Gastrocnemius medialis (tissue), 4 donors: ENCODE measurements at regions not wholly inside any gene's neighbourhood (a gene's known extent, or its start where the extent isn't known, plus 50 kb on each side); places are given as distances from the start of the nearest gene placed in this dataset.

Experiments used
- POLR2A ChIP-seq, 2 donors: fragments of 450-650 bp; IDR thresholded peaks; one replicate each; pipeline ENCODE4 v1.6.1; 2017; ENCODE audit warnings: antibody characterized with exemption in 2 of 2, mild to moderate bottlenecking in 2 of 2, moderate library complexity in 2 of 2
- TF ChIP-seq, protein P1 (sequence below), 5 experiments: fragments of 450-650 bp in 3 of 5; fragments of 200-600 bp in 2 of 5; sonication (generic) in 2 of 5; IDR thresholded peaks in 4 of 5; conservative IDR thresholded peaks in 1 of 5; 1 replicate in 4 of 5; 2 replicates in 1 of 5; pipeline ENCODE4 v1.5.1; 2016 to 2019; ENCODE audit warnings: antibody characterized with exemption in 5 of 5, mild to moderate bottlenecking in 3 of 5, moderate library complexity in 3 of 5

DNA sequence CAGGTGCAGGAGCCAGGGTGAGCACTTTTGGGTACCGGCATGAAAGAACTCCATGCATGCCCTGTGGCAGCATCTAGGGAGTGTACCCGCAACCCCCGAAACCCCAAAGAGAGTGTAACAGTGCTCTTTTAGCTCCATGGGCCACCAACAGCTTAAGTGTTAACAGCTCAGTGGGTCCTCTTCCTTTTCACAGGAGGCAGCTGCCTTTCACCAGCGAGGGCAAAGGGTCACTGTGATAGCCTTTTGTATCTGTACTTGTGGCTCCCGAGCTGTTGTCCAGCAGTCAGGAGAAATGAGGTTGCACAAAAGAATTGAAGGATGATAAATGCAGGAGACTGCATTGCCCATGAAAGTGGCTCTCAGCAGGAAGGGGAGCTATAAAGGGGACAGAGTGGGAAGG is 1166.3 kb upstream of the ACVR2A start:
- TF ChIP-seq, protein P1, sequence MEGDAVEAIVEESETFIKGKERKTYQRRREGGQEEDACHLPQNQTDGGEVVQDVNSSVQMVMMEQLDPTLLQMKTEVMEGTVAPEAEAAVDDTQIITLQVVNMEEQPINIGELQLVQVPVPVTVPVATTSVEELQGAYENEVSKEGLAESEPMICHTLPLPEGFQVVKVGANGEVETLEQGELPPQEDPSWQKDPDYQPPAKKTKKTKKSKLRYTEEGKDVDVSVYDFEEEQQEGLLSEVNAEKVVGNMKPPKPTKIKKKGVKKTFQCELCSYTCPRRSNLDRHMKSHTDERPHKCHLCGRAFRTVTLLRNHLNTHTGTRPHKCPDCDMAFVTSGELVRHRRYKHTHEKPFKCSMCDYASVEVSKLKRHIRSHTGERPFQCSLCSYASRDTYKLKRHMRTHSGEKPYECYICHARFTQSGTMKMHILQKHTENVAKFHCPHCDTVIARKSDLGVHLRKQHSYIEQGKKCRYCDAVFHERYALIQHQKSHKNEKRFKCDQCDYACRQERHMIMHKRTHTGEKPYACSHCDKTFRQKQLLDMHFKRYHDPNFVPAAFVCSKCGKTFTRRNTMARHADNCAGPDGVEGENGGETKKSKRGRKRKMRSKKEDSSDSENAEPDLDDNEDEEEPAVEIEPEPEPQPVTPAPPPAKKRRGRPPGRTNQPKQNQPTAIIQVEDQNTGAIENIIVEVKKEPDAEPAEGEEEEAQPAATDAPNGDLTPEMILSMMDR (IDR thresholded peaks at IDR 0.05 in 4 of 5, conservative IDR thresholded peaks at IDR 0.05 in 1 of 5) = no peak
- no peak for TF ChIP-seq POLR2A (IDR thresholded peaks at IDR 0.05)
